Activated CD4-positive, alpha-beta memory T cell treated with anti-CD3 and anti-CD28 coated beads for 36 hours (primary cell): ENCODE measurements at regions not wholly inside any gene's neighbourhood (a gene's known extent, or its start where the extent isn't known, plus 50 kb on each side); places are given as distances from the start of the nearest gene placed in this dataset.

Experiments
- CTCF ChIA-PET: fragments of 350-600 bp; sonication (Branson Sonifier 250); formaldehyde crosslinking; loops from one replicate; lab custom pipeline; 2021; ENCODE audit warnings: antibody characterized with exemption, inconsistent platforms; lab: Charles Lee
- POLR2A ChIA-PET: fragments of 350-600 bp; sonication (Branson Sonifier 250); formaldehyde crosslinking; loops from one replicate; lab custom pipeline; 2021; ENCODE audit warnings: antibody characterized with exemption; lab: Charles Lee
- DNase-seq: peaks from one replicate; pipeline ENCODE4 v3.0.0-alpha.2; 2020
- H3K27ac Mint-ChIP-seq: one replicate; pipeline ENCODE4 v1.8.0; 2021; ENCODE audit warnings: mixed read lengths
- H3K27me3 Mint-ChIP-seq: one replicate; pipeline ENCODE4 v1.8.0; 2021; ENCODE audit warnings: mixed read lengths
- H3K36me3 Mint-ChIP-seq: one replicate; pipeline ENCODE4 v1.8.0; 2021; ENCODE audit warnings: mixed read lengths
- H3K4me1 Mint-ChIP-seq: one replicate; pipeline ENCODE4 v1.8.0; 2021; ENCODE audit warnings: low read depth, mixed read lengths
- H3K4me3 Mint-ChIP-seq: one replicate; pipeline ENCODE4 v1.8.0; 2021; ENCODE audit warnings: mild to moderate bottlenecking, mixed read lengths
- H3K9me3 Mint-ChIP-seq: one replicate; pipeline ENCODE4 v1.8.0; 2021; ENCODE audit warnings: mixed read lengths
- intact Hi-C: fragments of 100-400 bp; cut with micrococcal nuclease; formaldehyde crosslinking; loops from one replicate; pipeline ENCODE4 v1.15.1; 2023

GRCh38 chr16:75909746-75910145 is 183.5 kb upstream of the CPHXL start:
- Mint-ChIP-seq H3K27ac (no peak overlapping the region), H3K9me3 (no peaks in the 10 kb centered on the region), H3K4me1 (no peaks in the 10 kb centered on the region), H3K36me3 (no peaks in the 10 kb centered on the region), H3K4me3 (no peak overlapping the region), H3K27me3 (no peaks in the 10 kb centered on the region)
- intact Hi-C loops: no loop called here
- CTCF ChIA-PET: no interaction called here
- POLR2A ChIA-PET: interaction anchor here (0.5 kb wide), 1 partner anchor 462 kb away, joined by 3 read pairs; no protein-coding TSS in a partner anchor
- DNase-seq: no peak

DNA sequence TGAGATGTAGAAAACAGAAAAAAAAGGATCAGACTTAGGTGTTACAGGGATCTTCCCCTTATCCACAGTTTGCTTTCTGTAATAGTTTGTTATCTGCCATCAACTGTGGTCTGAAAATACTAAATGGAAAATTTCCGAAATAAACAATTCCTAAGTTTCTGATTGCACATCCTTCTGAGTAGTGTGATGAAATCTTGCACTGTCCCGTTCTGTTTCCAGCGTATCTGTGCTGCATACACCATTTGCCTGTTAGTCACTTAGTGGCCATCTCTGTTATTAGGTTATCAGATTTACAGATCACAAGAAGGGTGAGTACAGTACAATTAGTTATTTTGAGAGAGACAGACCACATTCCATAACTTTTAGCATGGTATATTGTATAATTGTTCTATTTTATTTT is 185.6 kb upstream of the CPHXL start:
- POLR2A ChIA-PET: no interaction called here
- Mint-ChIP-seq H3K27ac (no peak overlapping the region), H3K4me3 (no peak overlapping the region), H3K27me3 (no peaks in the 10 kb centered on the region), H3K9me3 (no peaks in the 10 kb centered on the region), H3K36me3 (no peaks in the 10 kb centered on the region), H3K4me1 (no peaks in the 10 kb centered on the region)
- intact Hi-C loops: no loop called here
- DNase-seq: no peak
- CTCF ChIA-PET: no interaction called here

DNA sequence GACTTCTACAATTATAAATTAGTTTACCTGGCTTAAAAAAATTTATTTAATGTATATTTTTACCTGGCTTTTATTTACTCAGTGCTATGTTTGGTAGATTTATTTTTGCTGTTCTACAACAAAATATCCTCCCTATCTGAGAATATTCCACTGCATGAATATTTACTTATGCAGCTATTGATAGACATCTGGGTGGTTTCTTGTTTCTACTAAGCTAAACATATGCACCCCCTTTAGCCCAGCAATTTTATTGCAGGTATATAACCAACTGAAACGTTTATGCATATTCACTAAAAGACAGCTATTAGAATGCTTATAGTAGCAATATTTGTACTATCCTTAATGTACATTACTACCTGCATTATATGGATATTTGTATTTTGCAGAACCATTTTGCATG is 187.7 kb upstream of the CPHXL start:
- H3K36me3 Mint-ChIP-seq: no peaks in the 10 kb centered on the region
- no peaks in the 10 kb centered on the region for H3K27me3 Mint-ChIP-seq
- H3K9me3 Mint-ChIP-seq: no peaks in the 10 kb centered on the region
- intact Hi-C loops: no loop called here
- no peak overlapping the region for H3K4me3 Mint-ChIP-seq
- no peaks in the 10 kb centered on the region for H3K4me1 Mint-ChIP-seq
- H3K27ac Mint-ChIP-seq: no peak overlapping the region
- POLR2A ChIA-PET: no interaction called here
- no peak for DNase-seq
- CTCF ChIA-PET: no interaction called here

DNA sequence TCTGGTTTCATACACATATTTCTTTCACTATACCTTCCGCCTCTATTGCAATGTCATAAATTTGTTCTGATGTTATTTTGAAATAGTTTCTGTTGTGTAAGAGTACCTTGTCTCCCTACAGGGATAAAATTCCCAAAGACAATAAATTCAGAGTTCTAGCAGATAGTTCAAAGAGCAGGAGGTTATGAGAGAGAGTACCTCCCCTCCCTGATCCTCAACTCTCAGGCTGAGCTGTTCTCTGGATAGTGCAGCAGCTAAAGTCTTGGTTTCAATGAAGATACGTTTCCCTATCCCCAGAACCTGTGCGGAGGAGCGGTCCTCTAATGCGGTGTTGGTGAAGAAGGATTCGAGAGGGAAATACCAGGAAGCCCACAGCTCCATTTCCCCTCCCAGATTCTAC is 190.2 kb upstream of the CPHXL start:
- H3K36me3 Mint-ChIP-seq: no peaks in the 10 kb centered on the region
- no peaks in the 10 kb centered on the region for H3K9me3 Mint-ChIP-seq
- no peak for DNase-seq
- H3K27ac Mint-ChIP-seq: no peak overlapping the region
- H3K4me1 Mint-ChIP-seq: no peaks in the 10 kb centered on the region
- POLR2A ChIA-PET: no interaction called here
- CTCF ChIA-PET: no interaction called here
- H3K27me3 Mint-ChIP-seq: no peaks in the 10 kb centered on the region
- no peak overlapping the region for H3K4me3 Mint-ChIP-seq
- intact Hi-C loops: no loop called here

DNA sequence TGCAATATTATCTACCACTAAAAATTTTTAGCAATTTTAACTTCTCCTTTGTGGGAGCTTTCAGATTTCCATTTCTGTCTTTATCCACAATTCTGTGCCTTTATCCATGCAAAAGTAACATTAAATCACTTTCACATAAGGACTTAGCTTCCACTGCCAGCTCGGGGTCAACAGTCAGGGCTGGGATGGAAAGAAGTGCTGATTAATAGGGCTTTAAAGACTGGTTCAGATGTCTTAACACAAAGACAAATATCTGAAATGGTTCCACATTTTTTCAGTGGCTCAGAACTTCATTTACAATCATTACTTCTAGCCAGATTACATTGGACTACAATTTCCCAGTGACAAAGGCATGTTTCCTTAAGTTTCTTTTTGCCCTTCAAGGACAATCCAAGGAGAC is 191.8 kb upstream of the CPHXL start:
- Mint-ChIP-seq H3K9me3 (no peaks in the 10 kb centered on the region), H3K4me1 (no peaks in the 10 kb centered on the region), H3K27ac (no peak overlapping the region)

GRCh38 chr16:75919664-75920063 is 193.4 kb upstream of the CPHXL start:
- POLR2A ChIA-PET: no interaction called here
- Mint-ChIP-seq H3K4me1 (no peaks in the 10 kb centered on the region), H3K27me3 (peaks cover 2% of the 10 kb centered on the region), H3K9me3 (no peaks in the 10 kb centered on the region), H3K27ac (no peak overlapping the region), H3K36me3 (no peaks in the 10 kb centered on the region), H3K4me3 (no peak overlapping the region)
- DNase-seq: no peak
- intact Hi-C loops: loop anchor here (5.0 kb wide), 1 partner anchor 1722 kb away; no protein-coding TSS in a partner anchor
- CTCF ChIA-PET: no interaction called here

More for the DNA sequence above, 191.8 kb upstream of the CPHXL start:
- DNase-seq: no peak
- H3K4me3 Mint-ChIP-seq: no peak overlapping the region
- H3K36me3 Mint-ChIP-seq: no peaks in the 10 kb centered on the region
- peaks cover 2% of the 10 kb centered on the region for H3K27me3 Mint-ChIP-seq
- ChIA-PET POLR2A (no interaction called here), CTCF (no interaction called here)
- intact Hi-C loops: no loop called here

DNA sequence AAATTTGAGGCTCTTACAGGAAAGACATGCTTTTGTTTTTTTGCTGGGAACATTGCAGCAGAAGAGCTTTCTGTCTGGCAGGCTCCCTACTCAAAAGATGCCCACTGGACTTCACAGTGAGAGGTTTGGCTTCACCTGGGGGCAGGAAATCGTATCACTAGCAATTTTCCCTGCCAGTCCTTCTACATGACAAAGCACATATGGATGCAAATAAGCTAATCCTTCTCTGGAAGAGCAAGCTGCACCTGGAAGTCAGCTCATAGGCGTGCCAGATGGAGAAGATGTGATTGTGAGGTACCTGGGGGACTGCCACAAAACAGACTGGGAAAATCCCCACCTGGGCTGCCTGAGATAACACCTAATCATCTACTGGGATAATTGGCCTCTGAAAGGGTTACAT is 195.0 kb upstream of the CPHXL start:
- Mint-ChIP-seq H3K4me1 (no peaks in the 10 kb centered on the region), H3K9me3 (no peaks in the 10 kb centered on the region), H3K36me3 (no peaks in the 10 kb centered on the region), H3K27ac (no peak overlapping the region), H3K4me3 (no peak overlapping the region), H3K27me3 (peaks cover 2% of the 10 kb centered on the region)
- intact Hi-C loops: loop anchor here (5.0 kb wide), 1 partner anchor 1724 kb away; no protein-coding TSS in a partner anchor
- CTCF ChIA-PET: no interaction called here
- no peak for DNase-seq
- POLR2A ChIA-PET: no interaction called here

GRCh38 chr16:75922250-75922649 is 196.0 kb upstream of the CPHXL start:
- Mint-ChIP-seq H3K9me3 (no peaks in the 10 kb centered on the region), H3K4me3 (no peak overlapping the region), H3K4me1 (no peaks in the 10 kb centered on the region), H3K36me3 (no peaks in the 10 kb centered on the region), H3K27ac (no peak overlapping the region), H3K27me3 (peaks cover 2% of the 10 kb centered on the region)
- CTCF ChIA-PET: no interaction called here
- intact Hi-C loops: loop anchor here (5.0 kb wide), 1 partner anchor 1725 kb away; no protein-coding TSS in a partner anchor
- POLR2A ChIA-PET: no interaction called here
- DNase-seq: no peak

DNA sequence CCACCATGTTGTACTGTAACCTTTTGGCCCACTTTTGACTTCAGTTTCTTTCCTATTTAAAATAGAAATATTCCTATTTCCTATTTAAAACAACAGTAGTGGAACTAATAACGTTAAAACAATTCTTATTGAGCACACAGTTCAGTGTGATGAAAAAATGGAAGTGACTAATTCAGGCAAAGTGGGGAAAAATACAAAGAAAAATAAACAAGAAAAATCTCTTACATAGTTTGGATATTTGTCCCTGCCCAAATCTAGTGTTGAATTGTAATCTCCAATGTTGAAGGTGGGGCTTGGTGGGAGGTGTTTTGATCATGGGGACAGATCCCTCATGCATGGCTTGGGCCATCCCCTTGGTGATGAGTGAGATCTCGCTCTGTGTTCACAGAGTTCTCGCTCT is 198.1 kb upstream of the CPHXL start:
- H3K4me3 Mint-ChIP-seq: no peak overlapping the region
- H3K4me1 Mint-ChIP-seq: no peaks in the 10 kb centered on the region
- DNase-seq: no peak
- POLR2A ChIA-PET: no interaction called here
- intact Hi-C loops: loop anchor here (5.0 kb wide), 1 partner anchor 1727 kb away; no protein-coding TSS in a partner anchor
- H3K27ac Mint-ChIP-seq: no peak overlapping the region
- H3K36me3 Mint-ChIP-seq: no peaks in the 10 kb centered on the region
- H3K27me3 Mint-ChIP-seq: peaks cover 2% of the 10 kb centered on the region
- CTCF ChIA-PET: no interaction called here
- H3K9me3 Mint-ChIP-seq: peaks cover 6% of the 10 kb centered on the region

- Mint-ChIP-seq H3K27ac (no peak overlapping the region), H3K9me3 (peaks cover 9% of the 10 kb centered on the region), H3K36me3 (no peaks in the 10 kb centered on the region), H3K27me3 (no peaks in the 10 kb centered on the region), H3K4me3 (no peak overlapping the region), H3K4me1 (no peaks in the 10 kb centered on the region)
- intact Hi-C loops: no loop called here
- no peak for DNase-seq
- POLR2A ChIA-PET: no interaction called here
- CTCF ChIA-PET: no interaction called here
Observed at GRCh38 chr16:75927810-75928209, 201.5 kb upstream of the CPHXL start.

GRCh38 chr16:75928295-75928694 is 202.0 kb upstream of the CPHXL start:
- H3K4me1 Mint-ChIP-seq: no peaks in the 10 kb centered on the region
- H3K4me3 Mint-ChIP-seq: no peak overlapping the region
- H3K27me3 Mint-ChIP-seq: no peaks in the 10 kb centered on the region
- ChIA-PET CTCF (no interaction called here), POLR2A (no interaction called here)
- intact Hi-C loops: no loop called here
- H3K36me3 Mint-ChIP-seq: no peaks in the 10 kb centered on the region
- no peak overlapping the region for H3K27ac Mint-ChIP-seq
- peaks cover 9% of the 10 kb centered on the region for H3K9me3 Mint-ChIP-seq
- DNase-seq: no peak

- Mint-ChIP-seq H3K27me3 (no peaks in the 10 kb centered on the region), H3K4me3 (no peak overlapping the region), H3K4me1 (no peaks in the 10 kb centered on the region), H3K36me3 (no peaks in the 10 kb centered on the region), H3K27ac (no peak overlapping the region), H3K9me3 (peaks cover 9% of the 10 kb centered on the region)
- intact Hi-C loops: no loop called here
- ChIA-PET POLR2A (no interaction called here), CTCF (no interaction called here)
- no peak for DNase-seq
Observed at GRCh38 chr16:75929046-75929445, 202.8 kb upstream of the CPHXL start.

DNA sequence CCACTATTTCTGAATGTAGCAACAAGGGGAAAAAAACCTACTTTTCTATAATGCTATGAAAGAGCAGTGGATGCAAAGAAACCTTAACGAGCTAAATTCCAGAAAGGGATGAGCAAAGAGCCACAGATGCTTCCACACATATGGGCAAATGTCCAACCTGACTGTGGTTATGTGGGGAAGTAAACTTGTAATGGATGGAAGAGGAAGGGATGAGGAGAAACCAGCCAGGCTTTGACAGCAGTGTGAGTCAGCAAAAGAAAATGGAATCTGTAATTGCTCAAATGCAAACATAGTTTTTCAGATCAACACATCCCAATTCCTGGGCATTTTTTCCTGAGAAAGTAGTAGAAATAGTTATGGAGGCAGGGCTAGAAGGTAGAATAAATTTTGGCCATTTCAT is 204.8 kb upstream of the CPHXL start:
- DNase-seq: no peak
- Mint-ChIP-seq H3K4me1 (no peaks in the 10 kb centered on the region), H3K27ac (no peak overlapping the region), H3K4me3 (no peak overlapping the region), H3K27me3 (no peaks in the 10 kb centered on the region), H3K9me3 (peaks cover 9% of the 10 kb centered on the region), H3K36me3 (no peaks in the 10 kb centered on the region)
- POLR2A ChIA-PET: no interaction called here
- intact Hi-C loops: no loop called here
- CTCF ChIA-PET: no interaction called here
